ENCODE measurements at regions not wholly inside any gene's neighbourhood (a gene's known extent, or its start where the extent isn't known, plus 50 kb on each side); places are given as distances from the start of the nearest gene placed in this dataset.

DNA sequence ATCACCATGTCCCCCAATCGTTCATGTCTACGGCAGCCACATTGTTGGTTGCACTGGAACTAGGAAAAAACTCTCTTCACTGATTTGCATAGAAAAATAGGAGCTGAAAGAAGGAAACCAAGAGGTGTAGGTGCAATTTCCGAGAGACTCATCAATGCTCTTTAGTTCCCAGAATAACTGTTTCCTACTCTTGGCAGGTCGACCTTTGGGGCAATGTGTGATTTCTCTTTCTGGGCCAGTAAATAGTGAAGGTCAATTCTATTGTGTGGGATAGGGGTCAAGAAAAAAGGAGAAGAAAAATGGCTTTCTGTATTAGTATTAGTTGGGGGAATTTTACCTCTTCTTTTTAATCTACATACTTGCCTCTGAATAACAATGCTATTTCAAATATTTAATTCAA is 55.9 kb upstream of the PDE5A start (continued):
- TF ChIP-seq, protein P1, sequence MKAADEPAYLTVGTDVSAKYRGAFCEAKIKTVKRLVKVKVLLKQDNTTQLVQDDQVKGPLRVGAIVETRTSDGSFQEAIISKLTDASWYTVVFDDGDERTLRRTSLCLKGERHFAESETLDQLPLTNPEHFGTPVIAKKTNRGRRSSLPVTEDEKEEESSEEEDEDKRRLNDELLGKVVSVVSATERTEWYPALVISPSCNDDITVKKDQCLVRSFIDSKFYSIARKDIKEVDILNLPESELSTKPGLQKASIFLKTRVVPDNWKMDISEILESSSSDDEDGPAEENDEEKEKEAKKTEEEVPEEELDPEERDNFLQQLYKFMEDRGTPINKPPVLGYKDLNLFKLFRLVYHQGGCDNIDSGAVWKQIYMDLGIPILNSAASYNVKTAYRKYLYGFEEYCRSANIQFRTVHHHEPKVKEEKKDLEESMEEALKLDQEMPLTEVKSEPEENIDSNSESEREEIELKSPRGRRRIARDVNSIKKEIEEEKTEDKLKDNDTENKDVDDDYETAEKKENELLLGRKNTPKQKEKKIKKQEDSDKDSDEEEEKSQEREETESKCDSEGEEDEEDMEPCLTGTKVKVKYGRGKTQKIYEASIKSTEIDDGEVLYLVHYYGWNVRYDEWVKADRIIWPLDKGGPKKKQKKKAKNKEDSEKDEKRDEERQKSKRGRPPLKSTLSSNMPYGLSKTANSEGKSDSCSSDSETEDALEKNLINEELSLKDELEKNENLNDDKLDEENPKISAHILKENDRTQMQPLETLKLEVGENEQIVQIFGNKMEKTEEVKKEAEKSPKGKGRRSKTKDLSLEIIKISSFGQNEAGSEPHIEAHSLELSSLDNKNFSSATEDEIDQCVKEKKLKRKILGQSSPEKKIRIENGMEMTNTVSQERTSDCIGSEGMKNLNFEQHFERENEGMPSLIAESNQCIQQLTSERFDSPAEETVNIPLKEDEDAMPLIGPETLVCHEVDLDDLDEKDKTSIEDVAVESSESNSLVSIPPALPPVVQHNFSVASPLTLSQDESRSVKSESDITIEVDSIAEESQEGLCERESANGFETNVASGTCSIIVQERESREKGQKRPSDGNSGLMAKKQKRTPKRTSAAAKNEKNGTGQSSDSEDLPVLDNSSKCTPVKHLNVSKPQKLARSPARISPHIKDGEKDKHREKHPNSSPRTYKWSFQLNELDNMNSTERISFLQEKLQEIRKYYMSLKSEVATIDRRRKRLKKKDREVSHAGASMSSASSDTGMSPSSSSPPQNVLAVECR (CRISPR knock-in tag; IDR thresholded peaks at IDR 0.05; ENCODE audit: borderline replicate concordance) = no peak
- no peak for TF ChIP-seq ZSCAN9 (CRISPR knock-in tag; IDR thresholded peaks at IDR 0.05; ENCODE audit: borderline replicate concordance)
- TF ChIP-seq SNAPC2 (CRISPR knock-in tag; IDR thresholded peaks at IDR 0.05) = no peak
- TF ChIP-seq, protein P2, sequence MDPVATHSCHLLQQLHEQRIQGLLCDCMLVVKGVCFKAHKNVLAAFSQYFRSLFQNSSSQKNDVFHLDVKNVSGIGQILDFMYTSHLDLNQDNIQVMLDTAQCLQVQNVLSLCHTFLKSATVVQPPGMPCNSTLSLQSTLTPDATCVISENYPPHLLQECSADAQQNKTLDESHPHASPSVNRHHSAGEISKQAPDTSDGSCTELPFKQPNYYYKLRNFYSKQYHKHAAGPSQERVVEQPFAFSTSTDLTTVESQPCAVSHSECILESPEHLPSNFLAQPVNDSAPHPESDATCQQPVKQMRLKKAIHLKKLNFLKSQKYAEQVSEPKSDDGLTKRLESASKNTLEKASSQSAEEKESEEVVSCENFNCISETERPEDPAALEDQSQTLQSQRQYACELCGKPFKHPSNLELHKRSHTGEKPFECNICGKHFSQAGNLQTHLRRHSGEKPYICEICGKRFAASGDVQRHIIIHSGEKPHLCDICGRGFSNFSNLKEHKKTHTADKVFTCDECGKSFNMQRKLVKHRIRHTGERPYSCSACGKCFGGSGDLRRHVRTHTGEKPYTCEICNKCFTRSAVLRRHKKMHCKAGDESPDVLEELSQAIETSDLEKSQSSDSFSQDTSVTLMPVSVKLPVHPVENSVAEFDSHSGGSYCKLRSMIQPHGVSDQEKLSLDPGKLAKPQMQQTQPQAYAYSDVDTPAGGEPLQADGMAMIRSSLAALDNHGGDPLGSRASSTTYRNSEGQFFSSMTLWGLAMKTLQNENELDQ (CRISPR knock-in tag; IDR thresholded peaks at IDR 0.05; ENCODE audit: borderline replicate concordance) = no peak
- no peak for TF ChIP-seq ZZZ3 (CRISPR knock-in tag; IDR thresholded peaks at IDR 0.05; ENCODE audit: borderline replicate concordance)
- TF ChIP-seq POLR2AphosphoS5 (IDR thresholded peaks at IDR 0.05; ENCODE audit: low read depth, low read length) = no peak
- TF ChIP-seq ZNF335 (CRISPR knock-in tag; IDR thresholded peaks at IDR 0.05) = no peak
- no peak for TF ChIP-seq ZSCAN31 (CRISPR knock-in tag; IDR thresholded peaks at IDR 0.05; ENCODE audit: low read depth)
- TF ChIP-seq KDM3A (CRISPR knock-in tag; IDR thresholded peaks at IDR 0.05; ENCODE audit: low read depth) = no peak
- TF ChIP-seq PRPF4 (IDR thresholded peaks at IDR 0.05; ENCODE audit: low read depth, low read length, poor library complexity, severe bottlenecking) = no peak
